NOMO-1 treated with DMSO at 0.1 percent for 48 hours (cell line): ENCODE measurements at regions not wholly inside any gene's neighbourhood (a gene's known extent, or its start where the extent isn't known, plus 50 kb on each side); places are given as distances from the start of the nearest gene placed in this dataset.
"Not testable (repeated sequence)": the region's sequence is repeated elsewhere in the genome, so short reads cannot be mapped to it uniquely, and the experiment has no call there.

Experiments used
- DNase-seq: peaks from one replicate; lab custom pipeline; 2025; ENCODE audit not compliant: unreplicated experiment; lab: John Stamatoyannopoulos, UW

- no peak for DNase-seq
Observed at GRCh38 chr12:115377230-115377629, 693.3 kb upstream of the TBX3 start.

GRCh38 chr12:115375186-115375991 lies 691.4 kb upstream of the TBX3 start:
- DNase-seq = peak; percentile 66

GRCh38 chr12:115374480-115375185 lies 690.7 kb upstream of the TBX3 start:
- DNase-seq = no peak

GRCh38 chr12:115371711-115372110 lies 687.7 kb upstream of the TBX3 start:
- DNase-seq = no peak

- no peak for DNase-seq
Observed at GRCh38 chr12:115370650-115371049, 686.7 kb upstream of the TBX3 start.

GRCh38 chr12:115370207-115370606 lies 686.2 kb upstream of the TBX3 start:
- no peak for DNase-seq

GRCh38 chr12:115366277-115366676 lies 682.3 kb upstream of the TBX3 start:
- DNase-seq = not testable (repeated sequence)

- DNase-seq = not testable (repeated sequence)
Observed at GRCh38 chr12:115365765-115366164, 681.8 kb upstream of the TBX3 start.

GRCh38 chr12:115364921-115365320 lies 680.9 kb upstream of the TBX3 start:
- DNase-seq = no peak

- no peak for DNase-seq
Observed at GRCh38 chr12:115362339-115362976, 678.5 kb upstream of the TBX3 start.

- no peak for DNase-seq
Observed at GRCh38 chr12:115357681-115358080, 673.7 kb upstream of the TBX3 start.

GRCh38 chr12:115355301-115355700 lies 671.3 kb upstream of the TBX3 start:
- DNase-seq = no peak

- DNase-seq = peak; percentile 90
Observed at GRCh38 chr12:115354007-115354890, 670.3 kb upstream of the TBX3 start.

- no peak for DNase-seq
Observed at GRCh38 chr12:115353467-115353866, 669.5 kb upstream of the TBX3 start.

- peak; percentile 70 for DNase-seq
Observed at GRCh38 chr12:115351514-115352077, 667.6 kb upstream of the TBX3 start.

GRCh38 chr12:115349711-115350110 lies 665.7 kb upstream of the TBX3 start:
- DNase-seq = no peak

- DNase-seq = no peak
Observed at GRCh38 chr12:115348301-115348700, 664.3 kb upstream of the TBX3 start.

GRCh38 chr12:115343601-115344000 lies 659.6 kb upstream of the TBX3 start:
- DNase-seq = no peak

- DNase-seq = no peak
Observed at GRCh38 chr12:115343008-115343407, 659.0 kb upstream of the TBX3 start.

- no peak for DNase-seq
Observed at GRCh38 chr12:115341442-115341841, 657.5 kb upstream of the TBX3 start.
